ENCODE measurements at regions not wholly inside any gene's neighbourhood (a gene's known extent, or its start where the extent isn't known, plus 50 kb on each side); places are given as distances from the start of the nearest gene placed in this dataset.

- TF ChIP-seq GATA3 (IDR thresholded peaks at IDR 0.05; ENCODE audit: low read depth, low read length) (no peak), GATA2 (IDR thresholded peaks at IDR 0.05; ENCODE audit: low read depth, low read length) (no peak)
Measured at GRCh38 chr12:105445249-105445648, 114.8 kb downstream of the C12orf75 start.

DNA sequence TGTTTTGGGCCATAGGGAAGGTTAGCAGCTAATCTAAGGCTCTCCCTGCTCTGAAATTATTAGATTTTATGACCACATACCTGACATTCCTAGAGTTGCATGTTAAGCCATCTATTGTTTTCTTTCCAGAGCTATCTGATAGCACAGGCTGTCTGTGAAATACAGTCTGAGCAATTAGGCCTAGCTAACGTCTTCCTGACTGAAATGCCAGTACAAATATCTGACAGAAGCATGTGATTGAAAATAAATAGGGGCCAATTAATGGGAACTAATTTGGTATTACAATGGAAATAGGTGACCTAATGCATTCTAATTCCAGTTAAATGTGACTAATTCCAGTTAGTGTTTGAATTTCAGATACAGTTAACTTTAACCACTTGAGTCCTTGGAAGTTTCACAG, 115.2 kb downstream of the C12orf75 start:
- TF ChIP-seq GATA3 (IDR thresholded peaks at IDR 0.05; ENCODE audit: low read depth, low read length), result no peak
- TF ChIP-seq GATA2 (IDR thresholded peaks at IDR 0.05; ENCODE audit: low read depth, low read length), result no peak

- TF ChIP-seq GATA3 (IDR thresholded peaks at IDR 0.05; ENCODE audit: low read depth, low read length) (no peak), GATA2 (IDR thresholded peaks at IDR 0.05; ENCODE audit: low read depth, low read length) (no peak)
Measured at GRCh38 chr12:105449431-105449830, 118.9 kb downstream of the C12orf75 start.

- TF ChIP-seq GATA3 (IDR thresholded peaks at IDR 0.05; ENCODE audit: low read depth, low read length), result no peak
- TF ChIP-seq GATA2 (IDR thresholded peaks at IDR 0.05; ENCODE audit: low read depth, low read length), result no peak
Measured at GRCh38 chr12:105451211-105451610, 120.7 kb downstream of the C12orf75 start.

- no peak for TF ChIP-seq GATA2 (IDR thresholded peaks at IDR 0.05; ENCODE audit: low read depth, low read length)
- no peak for TF ChIP-seq GATA3 (IDR thresholded peaks at IDR 0.05; ENCODE audit: low read depth, low read length)
Measured at GRCh38 chr12:105451798-105452197, 121.3 kb downstream of the C12orf75 start.

- TF ChIP-seq GATA3 (IDR thresholded peaks at IDR 0.05; ENCODE audit: low read depth, low read length) (no peak), GATA2 (IDR thresholded peaks at IDR 0.05; ENCODE audit: low read depth, low read length) (no peak)
Measured at GRCh38 chr12:105453316-105453715, 122.8 kb downstream of the C12orf75 start.

DNA sequence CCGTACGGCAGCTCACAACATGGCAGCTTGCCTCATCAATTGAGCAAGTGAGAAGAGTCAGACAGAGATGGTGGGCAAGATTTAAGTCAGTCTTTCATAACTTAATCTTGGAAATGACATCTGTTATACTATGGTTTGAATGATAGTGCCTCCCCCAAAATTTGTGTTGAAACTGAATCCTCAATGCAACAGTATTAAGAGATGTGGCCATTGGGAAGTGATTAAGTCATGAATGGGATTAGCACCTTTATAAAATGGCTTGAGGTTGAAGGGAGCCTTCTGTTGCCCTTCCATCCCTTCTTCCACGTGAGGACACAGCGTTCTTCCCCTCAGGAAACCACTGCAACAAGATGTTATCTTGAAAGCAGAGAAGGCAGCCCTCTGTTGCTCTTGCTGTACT, 124.2 kb downstream of the C12orf75 start:
- no peak for TF ChIP-seq GATA3 (IDR thresholded peaks at IDR 0.05; ENCODE audit: low read depth, low read length)
- no peak for TF ChIP-seq GATA2 (IDR thresholded peaks at IDR 0.05; ENCODE audit: low read depth, low read length)

DNA sequence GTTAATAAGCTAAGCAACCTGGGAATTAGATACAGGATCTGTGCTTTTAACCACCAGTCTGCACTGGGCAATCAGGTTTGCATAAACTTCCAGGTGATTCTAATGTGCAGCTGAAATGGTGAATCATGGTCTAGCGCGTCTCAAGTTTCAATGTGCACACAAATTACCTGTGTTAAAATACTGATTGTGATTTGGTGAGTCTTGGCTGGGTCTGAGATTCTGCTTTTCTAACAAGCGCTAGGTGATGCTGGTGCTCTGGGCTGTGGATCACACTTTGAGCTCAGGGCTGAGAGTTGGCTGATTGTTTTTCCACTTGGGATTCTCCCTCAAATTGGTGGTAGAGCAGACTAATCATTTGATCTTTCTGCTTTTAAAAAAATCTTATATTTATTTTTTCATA, 124.8 kb downstream of the C12orf75 start:
- TF ChIP-seq GATA3 (IDR thresholded peaks at IDR 0.05; ENCODE audit: low read depth, low read length), result no peak
- no peak for TF ChIP-seq GATA2 (IDR thresholded peaks at IDR 0.05; ENCODE audit: low read depth, low read length)

GRCh38 chr12:105457026-105457425, 126.5 kb downstream of the C12orf75 start:
- TF ChIP-seq GATA2 (IDR thresholded peaks at IDR 0.05; ENCODE audit: low read depth, low read length), result no peak
- no peak for TF ChIP-seq GATA3 (IDR thresholded peaks at IDR 0.05; ENCODE audit: low read depth, low read length)

DNA sequence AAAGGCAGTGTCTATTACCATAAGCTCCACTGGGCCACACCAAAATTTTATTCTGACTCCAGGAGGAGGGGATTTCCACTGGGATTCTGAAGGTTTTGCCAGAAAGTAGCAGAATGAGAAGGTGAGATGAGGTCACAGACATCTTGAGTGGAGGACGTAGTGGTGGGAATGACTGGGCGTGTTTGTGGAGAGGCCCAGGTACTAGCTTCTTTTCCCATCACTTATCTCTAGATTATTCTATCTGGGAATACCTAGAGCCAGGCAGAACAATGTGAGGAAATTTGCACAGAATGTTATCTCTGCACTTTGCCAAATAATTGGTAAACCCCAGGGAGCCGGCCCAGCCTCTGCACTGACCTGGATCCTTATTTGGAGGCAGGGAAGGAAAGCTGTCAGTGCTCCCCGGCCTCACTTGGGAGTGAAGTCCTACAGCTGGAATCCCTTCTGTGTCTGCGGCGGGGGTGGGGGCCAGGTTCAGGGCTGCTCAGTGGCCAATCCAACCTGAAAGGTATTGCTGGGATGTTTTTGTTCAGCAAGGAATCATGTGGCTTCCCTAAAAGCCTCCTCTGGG, 129.4 kb downstream of the C12orf75 start:
- TF ChIP-seq GATA3 (IDR thresholded peaks at IDR 0.05; ENCODE audit: low read depth, low read length) (no peak), GATA2 (IDR thresholded peaks at IDR 0.05; ENCODE audit: low read depth, low read length) (no peak)

DNA sequence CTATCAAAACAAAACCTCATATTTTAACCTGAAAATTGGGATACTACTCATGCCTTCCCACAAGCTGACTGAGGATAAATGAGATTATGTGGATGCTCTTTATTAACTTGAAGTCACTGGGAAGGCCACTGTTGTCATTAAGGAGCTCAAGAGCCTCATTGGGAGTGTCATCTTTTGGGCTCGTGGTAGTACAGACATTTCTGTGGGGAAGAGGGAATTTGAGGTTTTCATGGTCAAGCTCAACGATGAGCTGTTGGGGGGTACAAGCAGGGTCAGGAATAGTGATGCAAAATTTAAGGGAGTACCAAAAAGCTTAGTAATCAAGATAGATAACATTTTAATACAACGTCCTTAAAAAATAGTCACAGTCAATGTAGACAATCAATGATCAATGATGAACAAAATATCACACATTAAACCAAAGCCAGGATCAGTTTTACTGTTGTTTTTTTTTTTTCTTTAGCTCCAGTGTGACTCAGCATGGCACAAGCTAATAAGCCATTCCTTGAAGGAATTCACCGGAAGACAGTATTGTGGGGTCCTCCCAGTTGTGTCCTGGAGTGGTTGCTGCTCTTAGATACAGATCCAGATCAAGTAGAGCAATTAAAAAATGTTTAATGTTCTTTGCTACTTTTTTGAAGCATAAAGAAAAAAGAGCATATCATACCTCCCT, 130.9 kb downstream of the C12orf75 start:
- TF ChIP-seq GATA3 (IDR thresholded peaks at IDR 0.05; ENCODE audit: low read depth, low read length) (no peak), GATA2 (IDR thresholded peaks at IDR 0.05; ENCODE audit: low read depth, low read length) (no peak)

DNA sequence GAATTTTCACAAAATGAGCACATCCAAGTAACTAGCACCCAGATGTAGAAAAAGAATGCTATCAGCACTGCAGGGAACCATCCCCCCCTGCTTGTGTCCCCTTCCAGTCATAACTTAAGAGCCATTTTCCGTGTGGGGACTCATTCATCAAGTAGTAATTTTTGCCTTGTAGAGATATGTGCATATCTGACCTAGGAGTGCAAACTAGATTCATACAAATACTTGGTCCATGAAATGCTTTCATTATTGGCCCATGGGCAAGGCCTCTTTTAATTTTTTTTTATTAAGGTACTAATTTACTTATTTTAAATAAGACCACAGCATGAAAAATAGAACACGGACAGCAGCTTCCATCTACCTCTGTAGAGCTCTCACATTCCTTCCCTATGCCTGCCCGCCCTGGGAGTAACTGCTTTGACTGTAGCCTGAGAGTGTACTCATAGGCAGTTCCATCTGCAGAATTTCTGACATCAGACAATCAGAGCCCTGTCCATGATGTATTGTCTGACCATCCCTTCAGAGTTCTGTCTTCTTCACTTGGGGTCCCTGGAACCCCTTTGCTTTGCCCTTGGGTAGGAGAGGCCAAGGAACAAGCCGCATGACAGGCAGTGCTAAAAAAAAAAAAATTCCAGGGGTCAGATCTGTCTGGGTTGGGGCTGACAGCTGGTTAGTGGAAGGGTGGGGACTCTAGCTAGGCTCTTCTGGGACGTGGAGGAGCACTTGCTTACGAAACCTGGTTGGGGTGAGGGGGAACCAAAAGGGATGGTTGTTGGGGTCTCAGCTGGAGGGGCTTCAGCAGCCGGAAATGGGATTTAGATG, 131.7 kb downstream of the C12orf75 start:
- TF ChIP-seq GATA3 (IDR thresholded peaks at IDR 0.05; ENCODE audit: low read depth, low read length) (no peak), GATA2 (IDR thresholded peaks at IDR 0.05; ENCODE audit: low read depth, low read length) (no peak)

DNA sequence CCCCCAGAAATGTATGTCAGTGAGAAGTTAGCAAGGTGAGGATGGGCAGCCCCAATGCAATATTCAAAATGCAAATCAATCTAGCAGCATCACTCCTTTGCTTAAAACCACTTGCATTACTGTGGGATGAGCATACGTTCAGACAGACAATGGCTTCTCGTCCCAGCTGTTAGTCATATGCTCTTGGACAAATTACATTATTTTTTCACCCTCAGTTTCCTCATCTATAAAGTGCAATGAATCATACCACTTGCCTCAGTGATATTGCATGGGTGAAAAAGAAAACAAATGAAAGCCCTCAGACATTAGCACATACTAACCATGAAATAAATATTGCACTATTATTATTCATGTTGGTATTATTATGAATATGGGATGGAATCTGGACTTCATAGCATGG, 132.3 kb downstream of the C12orf75 start:
- no peak for TF ChIP-seq GATA3 (IDR thresholded peaks at IDR 0.05; ENCODE audit: low read depth, low read length)
- no peak for TF ChIP-seq GATA2 (IDR thresholded peaks at IDR 0.05; ENCODE audit: low read depth, low read length)

DNA sequence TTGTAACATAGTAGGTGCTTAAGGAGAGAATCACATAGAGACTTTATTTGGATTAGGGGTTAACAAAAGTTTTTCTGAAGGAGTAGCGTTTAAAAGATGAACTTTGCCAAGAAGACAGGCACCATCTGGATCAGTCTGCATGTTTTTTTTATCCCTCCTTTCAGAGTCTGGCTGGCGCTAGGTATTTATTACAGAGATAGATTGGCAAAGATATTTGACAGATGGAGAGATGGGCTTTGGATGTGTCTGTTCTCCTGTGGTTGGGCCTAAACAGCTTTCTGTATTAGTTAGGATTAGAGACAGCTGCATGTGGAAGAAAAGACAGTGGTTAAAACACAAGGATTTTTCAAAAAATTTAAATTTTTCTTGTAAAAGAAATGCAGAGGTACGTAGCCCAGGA, 133.9 kb downstream of the C12orf75 start:
- no peak for TF ChIP-seq GATA2 (IDR thresholded peaks at IDR 0.05; ENCODE audit: low read depth, low read length)
- no peak for TF ChIP-seq GATA3 (IDR thresholded peaks at IDR 0.05; ENCODE audit: low read depth, low read length)

Data from SH-SY5Y (cell line).